ENCODE measurements at regions not wholly inside any gene's neighbourhood (a gene's known extent, or its start where the extent isn't known, plus 50 kb on each side); places are given as distances from the start of the nearest gene placed in this dataset.

- no peak for DNase-seq
These were observed 321.5 kb upstream of the CHD6 start for GRCh38 chr20:41939659-41940058.

- DNase-seq: no peak
These were observed 320.2 kb upstream of the CHD6 start for GRCh38 chr20:41938353-41938752.

GRCh38 chr20:41935259-41935791 is 317.1 kb upstream of the CHD6 start:
- DNase-seq: no peak

DNA sequence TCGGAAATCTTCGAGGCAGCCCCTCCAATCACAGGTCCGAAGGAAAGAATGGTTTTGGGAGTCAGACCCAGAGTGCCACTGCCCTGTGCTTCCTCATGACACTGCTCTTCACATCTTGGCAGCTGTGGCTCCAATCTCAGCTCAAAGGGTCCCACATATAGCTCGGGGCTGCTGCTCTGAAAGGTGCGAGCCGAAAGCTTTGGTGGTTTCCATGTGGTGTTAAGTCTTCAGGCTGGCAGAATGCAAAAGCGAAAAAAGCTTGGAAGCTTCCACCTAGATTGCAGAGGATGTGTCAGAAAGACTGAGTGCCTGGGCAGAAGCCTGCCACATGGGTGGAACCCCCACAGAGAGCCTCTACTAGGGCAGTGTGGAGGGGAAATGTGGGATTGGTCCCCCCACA is 314.3 kb upstream of the CHD6 start:
- DNase-seq: no peak

DNA sequence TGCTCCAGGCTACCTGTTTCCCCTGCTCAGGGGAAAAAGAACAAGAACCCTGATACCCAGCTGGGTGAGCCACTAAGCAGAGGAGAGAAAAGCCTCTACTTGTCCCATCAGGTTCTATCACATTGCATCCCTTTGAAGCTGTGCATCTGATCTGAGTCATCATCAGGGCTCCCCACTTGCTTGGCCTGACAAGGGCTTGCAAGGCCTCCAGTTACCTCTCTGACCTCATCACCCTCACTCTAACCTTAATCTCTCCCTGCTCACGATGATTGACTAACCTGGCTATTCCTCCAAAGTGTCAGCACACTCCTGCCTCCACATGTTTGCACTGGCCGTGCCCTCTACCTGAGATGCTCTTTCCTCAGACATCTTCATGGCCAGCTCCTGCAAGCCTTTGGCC is 309.5 kb upstream of the CHD6 start:
- no peak for DNase-seq

GRCh38 chr20:41927189-41927588 is 309.0 kb upstream of the CHD6 start:
- DNase-seq: no peak

GRCh38 chr20:41925476-41925875 is 307.3 kb upstream of the CHD6 start:
- no peak for DNase-seq

DNA sequence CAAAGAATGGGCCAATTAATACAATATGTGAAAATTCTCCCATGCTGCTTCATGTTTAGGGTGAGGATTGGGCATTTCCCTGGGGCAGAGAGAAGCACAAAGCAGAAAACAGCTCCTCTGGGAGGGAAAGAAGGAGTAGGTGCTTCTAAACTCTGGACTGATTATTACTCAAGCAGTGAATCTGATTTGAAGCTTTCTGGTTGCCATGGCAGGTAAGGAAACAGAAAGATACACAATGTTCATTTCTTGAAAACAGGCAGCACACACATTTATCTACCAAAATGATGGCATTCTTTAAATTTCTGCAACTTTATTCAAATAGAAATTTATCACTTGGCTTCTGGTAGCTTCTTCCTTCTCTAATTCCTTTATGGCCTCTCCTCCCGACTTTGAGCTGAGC is 305.4 kb upstream of the CHD6 start:
- no peak for DNase-seq

DNA sequence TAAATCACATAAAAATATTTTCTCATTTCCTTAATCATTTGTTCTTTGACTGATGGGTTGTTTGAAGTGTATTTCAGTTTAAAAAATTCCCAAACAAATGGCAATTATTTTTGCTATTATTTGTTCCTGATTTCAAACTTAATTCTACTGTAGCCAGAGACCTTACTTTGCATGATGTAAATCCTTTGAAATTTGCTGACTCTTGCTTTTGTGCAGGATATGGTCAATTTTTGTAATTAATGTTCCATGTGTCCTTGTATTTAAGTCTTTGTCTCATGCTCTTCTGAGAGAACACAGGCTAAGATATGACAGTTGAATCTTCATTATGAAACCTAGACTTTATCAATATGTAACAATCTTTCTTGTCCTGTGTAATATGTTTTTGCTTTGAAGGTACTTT is 295.0 kb upstream of the CHD6 start:
- no peak for DNase-seq

DNA sequence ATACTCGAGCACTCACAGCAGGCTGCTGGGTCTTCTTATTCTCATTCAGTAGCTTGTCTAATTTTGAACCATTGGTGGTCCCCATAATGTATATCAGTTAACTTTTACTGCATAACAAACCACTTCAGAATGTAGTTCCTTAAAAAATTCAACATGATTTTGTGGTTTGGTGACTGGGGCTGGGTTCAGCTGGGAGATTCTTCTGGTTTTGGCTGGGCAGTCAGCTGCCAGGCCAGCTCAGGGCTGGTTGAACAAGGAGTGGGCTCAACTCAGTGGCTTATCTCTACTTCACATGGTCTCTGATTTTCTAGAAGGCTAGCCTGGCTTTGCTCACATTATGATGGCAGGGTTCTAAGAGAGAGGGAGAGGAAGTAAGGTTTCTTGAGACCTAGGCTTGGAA is 292.4 kb upstream of the CHD6 start:
- no peak for DNase-seq

GRCh38 chr20:41905199-41905598 is 287.0 kb upstream of the CHD6 start:
- DNase-seq: no peak

- DNase-seq: no peak
These were observed 285.4 kb upstream of the CHD6 start for GRCh38 chr20:41903586-41903985.

DNA sequence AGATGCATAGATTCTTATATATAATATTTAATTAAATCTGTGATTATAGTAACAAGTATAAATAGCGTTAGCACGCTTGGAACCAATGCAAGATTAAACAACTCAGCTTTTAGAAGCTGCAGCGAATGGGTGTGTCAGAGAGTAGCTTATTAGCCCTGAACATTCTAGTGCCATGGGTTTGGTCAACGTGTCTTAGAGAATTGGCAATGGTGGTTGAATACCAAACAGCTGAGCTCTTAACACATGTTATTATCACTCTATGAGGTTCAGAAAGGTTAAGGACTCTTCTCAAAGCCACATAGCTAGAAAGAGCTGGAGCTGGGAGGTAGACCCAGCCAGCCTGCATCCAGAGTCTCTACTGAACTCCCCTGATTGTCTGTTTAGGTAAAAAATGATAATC is 284.2 kb upstream of the CHD6 start:
- no peak for DNase-seq

- DNase-seq: no peak
These were observed 282.1 kb upstream of the CHD6 start for GRCh38 chr20:41900201-41900691.

GRCh38 chr20:41897708-41898107 is 279.5 kb upstream of the CHD6 start:
- no peak for DNase-seq

- no peak for DNase-seq
These were observed 277.3 kb upstream of the CHD6 start for GRCh38 chr20:41895241-41896032.

DNA sequence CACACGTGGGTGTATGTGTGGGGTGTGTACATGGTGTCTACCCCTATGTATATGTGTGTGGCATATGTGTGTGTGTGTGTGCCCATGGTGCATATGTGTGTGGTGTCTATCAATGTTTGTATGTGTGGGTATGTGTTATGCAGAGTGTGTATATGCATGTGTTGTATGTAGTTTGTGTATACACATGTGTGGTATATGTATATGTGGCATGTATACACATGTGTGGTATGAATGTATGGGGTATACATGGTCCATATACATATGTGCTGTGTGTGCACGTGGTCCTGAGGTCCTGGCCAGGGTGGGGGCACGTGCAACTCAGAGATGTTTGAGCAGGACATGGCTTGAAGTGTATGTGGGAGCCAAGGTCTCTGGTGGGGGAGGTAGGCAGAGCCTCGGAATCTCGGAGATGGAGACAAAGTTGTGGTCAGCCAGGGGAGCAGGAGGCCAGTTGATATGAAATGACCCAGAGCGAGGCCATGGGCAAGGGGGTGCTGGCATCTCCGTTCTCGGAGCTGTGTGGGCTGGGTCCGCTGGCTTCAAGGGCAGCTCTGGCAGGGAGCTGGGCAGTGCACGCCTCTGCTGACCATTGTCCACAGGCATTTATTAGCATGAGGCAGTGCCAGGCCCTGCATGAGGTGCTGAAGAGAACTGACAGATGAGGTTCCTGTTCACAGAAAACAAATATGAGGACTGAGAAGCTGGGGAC is 276.2 kb upstream of the CHD6 start:
- no peak for DNase-seq

GRCh38 chr20:41892031-41892430 is 273.9 kb upstream of the CHD6 start:
- no peak for DNase-seq

DNA sequence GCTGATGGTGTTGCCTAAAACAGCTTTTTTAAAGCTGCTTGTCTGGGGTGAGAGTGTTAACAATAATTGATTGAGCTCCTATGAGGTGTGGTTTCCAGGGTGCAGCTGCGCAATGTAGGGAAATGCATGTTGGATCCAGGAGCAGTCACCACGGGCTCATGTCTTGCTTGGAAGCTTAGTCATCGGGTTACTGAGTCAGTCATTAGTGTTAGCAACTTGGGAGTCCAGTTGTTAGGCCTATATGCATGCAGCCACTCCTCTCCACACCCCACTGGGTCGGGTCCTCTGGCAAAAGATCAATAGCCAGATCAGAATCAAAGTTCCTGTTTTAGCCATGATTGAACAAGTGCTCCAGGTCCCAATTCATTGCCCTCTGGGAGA is 271.7 kb upstream of the CHD6 start:
- no peak for DNase-seq

DNA sequence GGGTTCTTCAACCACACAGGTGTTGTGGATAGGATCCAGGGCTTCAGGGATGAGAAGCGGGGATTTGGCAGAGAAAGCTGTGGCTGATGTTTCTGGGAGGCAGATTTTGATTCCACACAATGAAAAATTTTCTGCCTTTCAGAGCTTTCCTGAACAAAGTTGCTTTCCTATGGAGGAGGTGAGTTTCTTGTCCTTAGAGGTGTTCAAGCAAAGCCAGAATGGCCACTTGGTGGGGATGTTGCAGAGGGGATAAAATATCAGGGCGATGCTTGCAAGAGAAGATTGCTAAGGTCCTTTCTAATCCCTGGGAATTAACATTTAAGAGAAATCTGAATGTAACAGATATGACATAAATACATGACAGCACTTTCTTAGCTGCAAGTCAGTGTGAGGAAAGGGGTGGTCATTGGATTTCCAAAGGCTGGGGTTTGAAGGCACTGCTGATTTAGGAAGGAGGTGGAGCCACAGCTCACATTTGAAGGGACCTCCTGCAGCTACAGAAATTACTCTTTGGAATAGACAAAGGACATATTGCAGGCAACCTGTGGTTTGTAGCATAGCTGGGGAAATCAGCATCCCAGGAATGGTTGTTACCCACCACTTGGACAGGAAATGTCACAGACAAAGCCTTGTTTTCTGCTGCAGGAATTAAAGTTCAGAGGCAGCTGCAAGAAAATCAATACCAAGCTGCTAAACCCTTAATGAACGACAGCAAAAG is 271.1 kb upstream of the CHD6 start:
- peak in 1 of 2 donors; percentile 3 for DNase-seq

GRCh38 chr20:41888434-41888833 is 270.3 kb upstream of the CHD6 start:
- DNase-seq: no peak

- no peak for DNase-seq
These were observed 269.3 kb upstream of the CHD6 start for GRCh38 chr20:41887500-41887899.

GRCh38 chr20:41881466-41882046 is 263.4 kb upstream of the CHD6 start:
- no peak for DNase-seq

All from stimulated activated CD4-positive, alpha-beta T cell treated with anti-CD3 and anti-CD28 coated beads, Interleukin-2, amount 100 ng/mL, for 24 hours (primary cell).